ENCODE measurements at regions not wholly inside any gene's neighbourhood (a gene's known extent, or its start where the extent isn't known, plus 50 kb on each side); places are given as distances from the start of the nearest gene placed in this dataset.

DNA sequence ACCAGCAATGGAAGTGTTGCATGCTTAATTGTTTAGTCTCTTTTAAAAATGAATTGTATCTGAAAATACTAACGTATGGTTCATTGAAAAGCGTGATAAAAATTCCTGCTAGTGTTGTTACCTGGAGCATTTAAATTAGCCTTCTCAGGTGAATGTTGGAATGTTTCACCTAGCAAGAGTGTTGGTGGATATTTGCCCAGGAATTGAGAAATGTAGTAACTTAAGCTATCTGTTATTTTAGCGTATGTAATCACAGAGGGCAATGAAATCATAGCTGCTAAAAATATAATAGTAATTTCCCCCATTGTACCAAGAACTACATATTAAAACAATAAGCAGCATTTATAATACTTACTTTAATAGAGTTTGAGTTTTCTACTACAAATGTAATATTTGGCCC lies 166.1 kb upstream of the KIAA1217 start (continued):
- no peak for TF ChIP-seq HDAC2 (IDR thresholded peaks at IDR 0.05; ENCODE audit: borderline replicate concordance in 1 of 2, low read depth in 2 of 2, low read length in 2 of 2)
